H9 (cell line): ENCODE measurements at regions not wholly inside any gene's neighbourhood (a gene's known extent, or its start where the extent isn't known, plus 50 kb on each side); places are given as distances from the start of the nearest gene placed in this dataset.

Experiments
- DNase-seq: peaks from one replicate; pipeline ENCODE4 v3.0.0-alpha.2; 2017
- H2AFZ ChIP-seq: one replicate; pipeline ENCODE4 v1.6.1; 2013; ENCODE audit warnings: mild to moderate bottlenecking, low read length, control low read depth, moderate library complexity
- H2AK5ac ChIP-seq: 2 replicates; pipeline ENCODE4 v1.6.1; 2013; ENCODE audit warnings: low read length, control low read depth, mixed read lengths; ENCODE audit not compliant: insufficient read length
- H2BK120ac ChIP-seq: one replicate; pipeline ENCODE4 v1.6.1; 2013; ENCODE audit warnings: low read depth, mild to moderate bottlenecking, low read length, control low read depth, inconsistent platforms; ENCODE audit not compliant: poor library complexity, severe bottlenecking
- H2BK12ac ChIP-seq: 2 replicates; pipeline ENCODE4 v1.6.1; 2013; ENCODE audit warnings: low read length, control low read depth, mixed read lengths, low read depth; ENCODE audit not compliant: insufficient read length
- H2BK15ac ChIP-seq: 2 replicates; pipeline ENCODE4 v1.6.1; 2013; ENCODE audit warnings: low read depth, low read length, control low read depth
- H2BK20ac ChIP-seq: one replicate; pipeline ENCODE4 v1.6.1; 2013; ENCODE audit warnings: low read depth, mild to moderate bottlenecking, low read length, control low read depth, inconsistent platforms; ENCODE audit not compliant: poor library complexity, severe bottlenecking
- H2BK5ac ChIP-seq: 2 replicates; pipeline ENCODE4 v1.6.1; 2013; ENCODE audit warnings: low read length, control low read depth, mixed read lengths; ENCODE audit not compliant: insufficient read length
- H3K14ac ChIP-seq: 2 replicates; pipeline ENCODE4 v1.6.1; 2013; ENCODE audit warnings: low read length, control low read depth; ENCODE audit not compliant: insufficient read depth
- H3K18ac ChIP-seq: 2 replicates; pipeline ENCODE4 v1.6.1; 2013; ENCODE audit warnings: low read depth, mild to moderate bottlenecking, mixed read lengths, low read length, control low read depth; ENCODE audit not compliant: insufficient read length
- H3K23ac ChIP-seq: 2 replicates; pipeline ENCODE4 v1.6.1; 2013; ENCODE audit warnings: low read length, control low read depth, mixed read lengths, low read depth; ENCODE audit not compliant: insufficient read length
- H3K23me2 ChIP-seq: 2 replicates; pipeline ENCODE4 v1.6.1; 2013; ENCODE audit warnings: low read depth, mild to moderate bottlenecking, mixed read lengths, low read length, control low read depth; ENCODE audit not compliant: insufficient read length, poor library complexity, severe bottlenecking
- H3K27ac ChIP-seq: 2 replicates; pipeline ENCODE4 v1.5.1; 2013; ENCODE audit warnings: low read length, control low read depth, mixed read lengths, low read depth; ENCODE audit not compliant: insufficient read length
- H3K27me3 ChIP-seq: 2 replicates; pipeline ENCODE4 v1.6.1; 2013; ENCODE audit warnings: low read length, control low read depth, inconsistent platforms; ENCODE audit not compliant: insufficient read depth
- H3K4ac ChIP-seq: 2 replicates; pipeline ENCODE4 v1.6.1; 2013; ENCODE audit warnings: low read depth, mild to moderate bottlenecking, control low read depth, inconsistent platforms, low read length, moderate library complexity
- H3K4me1 ChIP-seq: 2 replicates; pipeline ENCODE4 v1.6.1; 2013; ENCODE audit warnings: low read length, control low read depth, inconsistent platforms; ENCODE audit not compliant: insufficient read depth
- H3K4me2 ChIP-seq: 2 replicates; pipeline ENCODE4 v1.6.1; 2013; ENCODE audit warnings: low read length, control low read depth, mixed read lengths; ENCODE audit not compliant: insufficient read length, insufficient read depth
- H3K56ac ChIP-seq: 2 replicates; pipeline ENCODE4 v1.6.1; 2013; ENCODE audit warnings: low read depth, mild to moderate bottlenecking, mixed read lengths, low read length, control low read depth; ENCODE audit not compliant: insufficient read length
- H3K79me1 ChIP-seq: 2 replicates; pipeline ENCODE4 v1.6.1; 2013; ENCODE audit warnings: low read depth, mild to moderate bottlenecking, moderate library complexity, low read length, control low read depth, inconsistent platforms; ENCODE audit not compliant: insufficient read depth, poor library complexity, severe bottlenecking
- H3K79me2 ChIP-seq: 2 replicates; pipeline ENCODE4 v1.6.1; 2013; ENCODE audit warnings: low read length, control low read depth, inconsistent platforms; ENCODE audit not compliant: insufficient read depth
- H3K9ac ChIP-seq: 2 replicates; pipeline ENCODE4 v1.6.1; 2013; ENCODE audit warnings: low read length, control low read depth, mixed read lengths; ENCODE audit not compliant: insufficient read length; ENCODE audit errors: extremely low read depth
- H3K9me3 ChIP-seq: one replicate; pipeline ENCODE4 v1.6.1; 2013; ENCODE audit warnings: low read depth, low read length, inconsistent platforms; ENCODE audit not compliant: control insufficient read depth
- H3T11ph ChIP-seq: one replicate; pipeline ENCODE4 v1.6.1; 2013; ENCODE audit warnings: mild to moderate bottlenecking, low read length, control low read depth, inconsistent platforms
- H4K20me1 ChIP-seq: one replicate; pipeline ENCODE4 v1.6.1; 2013; ENCODE audit not compliant: control insufficient read depth, insufficient read length, insufficient read depth
- H4K5ac ChIP-seq: 2 replicates; pipeline ENCODE4 v1.6.1; 2013; ENCODE audit warnings: low read depth, mild to moderate bottlenecking, mixed read lengths, low read length, control low read depth; ENCODE audit not compliant: insufficient read length
- H4K8ac ChIP-seq: replicated peaks from 2 replicates; pipeline ENCODE4 v1.6.1; 2013; ENCODE audit warnings: low read length, control low read depth, mixed read lengths, low read depth; ENCODE audit not compliant: insufficient read length
- H4K91ac ChIP-seq: 2 replicates; pipeline ENCODE4 v1.6.1; 2013; ENCODE audit warnings: low read depth, mild to moderate bottlenecking, moderate library complexity, mixed read lengths, low read length, control low read depth; ENCODE audit not compliant: insufficient read length
- H3K27ac Mint-ChIP-seq, 3 experiments: 2 replicates in 2 of 3; 3 replicates in 1 of 3; pipeline ENCODE4 v1.8.0; 2020 to 2021; ENCODE audit warnings: mixed read lengths in 3 of 3, mild to moderate bottlenecking in 1 of 3, moderate library complexity in 1 of 3
- H3K27me3 Mint-ChIP-seq: 2 replicates; pipeline ENCODE4 v1.8.0; 2021; ENCODE audit warnings: low read depth, mild to moderate bottlenecking, moderate library complexity, mixed read lengths
- H3K36me3 Mint-ChIP-seq, 3 experiments: 2 replicates in 2 of 3; 3 replicates in 1 of 3; pipeline ENCODE4 v1.8.0; 2020 to 2021; ENCODE audit warnings: low read depth in 3 of 3, mixed read lengths in 3 of 3; ENCODE audit not compliant: insufficient read depth in 1 of 3
- H3K4me1 Mint-ChIP-seq, 2 experiments: 2 replicates each; pipeline ENCODE4 v1.8.0; 2020; ENCODE audit warnings: mixed read lengths in 2 of 2
- H3K4me3 Mint-ChIP-seq, 2 experiments: 2 replicates in 1 of 2; 3 replicates in 1 of 2; pipeline ENCODE4 v1.8.0; 2020 to 2021; ENCODE audit warnings: mild to moderate bottlenecking in 2 of 2, mixed read lengths in 2 of 2, moderate library complexity in 1 of 2
- H3K9me3 Mint-ChIP-seq, 2 experiments: 2 replicates in 1 of 2; 3 replicates in 1 of 2; pipeline ENCODE4 v1.8.0; 2020; ENCODE audit warnings: mild to moderate bottlenecking in 2 of 2, mixed read lengths in 2 of 2, moderate library complexity in 1 of 2
- CTCF ChIP-seq: fragments of 200-600 bp; sonication (generic); conservative IDR thresholded peaks from 3 replicates; pipeline ENCODE4 v1.8.0; 2021; ENCODE audit warnings: antibody characterized with exemption, mild to moderate bottlenecking
- WGBS: extraction: QIAGEN DNeasy Blood & Tissue Kit; methylation state at CpG from one replicate; pipeline ENCODE4 v1.1.7; 2013; ENCODE audit warnings: missing lambda C conversion rate, low lambda C conversion rate, mixed read lengths; ENCODE audit not compliant: insufficient read length; ENCODE audit errors: extremely low coverage; 5-methylcytosine and 5-hydroxymethylcytosine counted together

- no peaks in the 10 kb centered on the region for H3K79me1 ChIP-seq
- Mint-ChIP-seq H3K4me1 (0 out of 4 replicates have a peak, but pooled peaks cover 0 to 2% of the 10 kb centered on the region in 2 experiments), H3K4me3 (no peak overlapping the region), H3K36me3 (no peaks in the 10 kb centered on the region), H3K27me3 (no peaks in the 10 kb centered on the region), H3K27ac (no peak overlapping the region), H3K9me3 (no peaks in the 10 kb centered on the region)
- no peaks in the 10 kb centered on the region for H4K20me1 ChIP-seq
- no peaks in the 10 kb centered on the region for H3K9me3 ChIP-seq
- no peak overlapping the region for H3K14ac ChIP-seq
- no peak for DNase-seq
- no peak overlapping the region for H3K9ac ChIP-seq
- WGBS = no CpG with 5 or more reads among the region's 1 CpG
- H3K4me2 ChIP-seq = no peak overlapping the region
- H3K27ac ChIP-seq = no peak overlapping the region
- H2BK5ac ChIP-seq = no peak overlapping the region
- no peak overlapping the region for H3K23ac ChIP-seq
- no peak overlapping the region for H4K8ac ChIP-seq
- no peaks in the 10 kb centered on the region for H3K4me1 ChIP-seq
- H3K4ac ChIP-seq = no peak overlapping the region
- no peaks in the 10 kb centered on the region for H3K23me2 ChIP-seq
- no peak overlapping the region for H4K91ac ChIP-seq
- H3K56ac ChIP-seq = no peak overlapping the region
- H3K27me3 ChIP-seq = no peaks in the 10 kb centered on the region
- no peak overlapping the region for H2BK120ac ChIP-seq
- no peak overlapping the region for H3T11ph ChIP-seq
- H2BK12ac ChIP-seq = no peak overlapping the region
- H2BK20ac ChIP-seq = no peak overlapping the region
- no peak overlapping the region for H2AFZ ChIP-seq
- no peak overlapping the region for H3K18ac ChIP-seq
- H2AK5ac ChIP-seq = no peak overlapping the region
- no peak overlapping the region for H4K5ac ChIP-seq
- no peaks in the 10 kb centered on the region for H3K79me2 ChIP-seq
- no peak overlapping the region for H2BK15ac ChIP-seq
- no peak for TF ChIP-seq CTCF
Measured at GRCh38 chr1:170290276-170290675, 144.5 kb downstream of the NTMT2 start.
